HG03342 (cell line): ENCODE measurements at regions not wholly inside any gene's neighbourhood (a gene's known extent, or its start where the extent isn't known, plus 50 kb on each side); places are given as distances from the start of the nearest gene placed in this dataset.
A peak's percentile ranks its signal among the peaks of the same experiment; 100 is the strongest.

Source experiments
- ATAC-seq: cut with Tn5 transposase; IDR thresholded peaks from one replicate; pipeline ENCODE4 v1.9.1; 2021; ENCODE audit warnings: mild to moderate bottlenecking, moderate library complexity; ENCODE audit not compliant: unreplicated experiment

GRCh38 chr6:126147291-126147815, 161.0 kb downstream of the TRMT11 start:
- no peak for ATAC-seq

GRCh38 chr6:126148853-126149252, 162.5 kb downstream of the TRMT11 start:
- no peak for ATAC-seq

GRCh38 chr6:126152372-126152745, 166.0 kb downstream of the TRMT11 start:
- no peak for ATAC-seq

- no peak for ATAC-seq
These were observed 167.3 kb downstream of the TRMT11 start for GRCh38 chr6:126153661-126154060.

- peak; percentile 89 for ATAC-seq
These were observed 170.6 kb downstream of the TRMT11 start for GRCh38 chr6:126156973-126157372.

- no peak for ATAC-seq
These were observed 172.2 kb upstream of the CENPW start for GRCh38 chr6:126167726-126168125.

GRCh38 chr6:126170433-126170832, 169.5 kb upstream of the CENPW start:
- no peak for ATAC-seq

- peak; percentile 94 for ATAC-seq
These were observed 168.9 kb upstream of the CENPW start for GRCh38 chr6:126170978-126171382.

- no peak for ATAC-seq
These were observed 167.8 kb upstream of the CENPW start for GRCh38 chr6:126172131-126172530.

GRCh38 chr6:126173265-126173664, 166.7 kb upstream of the CENPW start:
- ATAC-seq = no peak

- no peak for ATAC-seq
These were observed 165.2 kb upstream of the CENPW start for GRCh38 chr6:126174697-126175096.

- no peak for ATAC-seq
These were observed 164.7 kb upstream of the CENPW start for GRCh38 chr6:126175251-126175650.

- no peak for ATAC-seq
These were observed 163.6 kb upstream of the CENPW start for GRCh38 chr6:126176282-126176681.

GRCh38 chr6:126180585-126180984, 159.3 kb upstream of the CENPW start:
- peak; percentile 74 for ATAC-seq

GRCh38 chr6:126181173-126181741, 158.7 kb upstream of the CENPW start:
- no peak for ATAC-seq

GRCh38 chr6:126181890-126182289, 158.0 kb upstream of the CENPW start:
- ATAC-seq = no peak

GRCh38 chr6:126182650-126183311, 157.1 kb upstream of the CENPW start:
- peak; percentile 52 for ATAC-seq

- no peak for ATAC-seq
These were observed 154.1 kb upstream of the CENPW start for GRCh38 chr6:126185774-126186173.

- no peak for ATAC-seq
These were observed 151.5 kb upstream of the CENPW start for GRCh38 chr6:126188279-126188909.

GRCh38 chr6:126195625-126196236, 144.2 kb upstream of the CENPW start:
- no peak for ATAC-seq

GRCh38 chr6:126198631-126199030, 141.3 kb upstream of the CENPW start:
- ATAC-seq = no peak

GRCh38 chr6:126199466-126199865, 140.4 kb upstream of the CENPW start:
- no peak for ATAC-seq
